PC-9 (cell line): ENCODE measurements at regions not wholly inside any gene's neighbourhood (a gene's known extent, or its start where the extent isn't known, plus 50 kb on each side); places are given as distances from the start of the nearest gene placed in this dataset.
A peak's percentile ranks its signal among the peaks of the same experiment; 100 is the strongest.

ENCODE experiments used
- BruUV-seq: library from RNA; stranded (reverse); fragments of 400-500 nt; replicated peaks from 2 replicates; lab custom pipeline; 2021; lab: Mats Ljungman, UMichigan
- CTCF ChIA-PET: fragments of 300-600 bp; sonication (Branson Sonifier 250); formaldehyde crosslinking; loops from one replicate; lab custom pipeline; 2022; ENCODE audit warnings: antibody characterized with exemption; lab: Charles Lee
- POLR2A ChIA-PET: fragments of 300-600 bp; sonication (Branson Sonifier 250); formaldehyde crosslinking; loops from one replicate; lab custom pipeline; 2022; ENCODE audit warnings: antibody characterized with exemption; ENCODE audit not compliant: unreplicated experiment; lab: Charles Lee
- DNase-seq, 2 experiments: peaks; one replicate each; pipeline versions ENCODE4 v3.0.0 to v3.0.0-alpha.2; 2015 to 2022; ENCODE audit warnings: mixed read lengths in 1 of 2
- H2AFZ ChIP-seq: fragments of 200-600 bp; sonication (generic); 2 replicates; pipeline ENCODE4 v1.8.1; 2017; ENCODE audit warnings: antibody characterized with exemption
- H3F3A ChIP-seq: fragments of 200-600 bp; sonication (generic); 2 replicates; pipeline ENCODE4 v1.8.1; 2017; ENCODE audit warnings: antibody characterized with exemption, mild to moderate bottlenecking, low read depth; ENCODE audit not compliant: insufficient read depth
- H3K27ac ChIP-seq: fragments of 200-600 bp; sonication (generic); 2 replicates; pipeline ENCODE4 v1.6.1; 2016; ENCODE audit warnings: mixed run types
- H3K27me3 ChIP-seq: fragments of 200-600 bp; sonication (generic); 2 replicates; pipeline ENCODE4 v1.6.1; 2016; ENCODE audit warnings: low read depth, mixed run types; ENCODE audit not compliant: insufficient read depth
- H3K36me3 ChIP-seq: fragments of 200-600 bp; sonication (generic); 2 replicates; pipeline ENCODE4 v1.6.1; 2016; ENCODE audit warnings: low read depth, mixed run types
- H3K4me1 ChIP-seq: fragments of 200-600 bp; sonication (generic); replicated peaks from 2 replicates; pipeline ENCODE4 v1.6.1; 2016; ENCODE audit warnings: mixed run types; ENCODE audit not compliant: insufficient read depth
- H3K4me2 ChIP-seq: fragments of 200-600 bp; sonication (generic); 2 replicates; pipeline ENCODE4 v1.6.1; 2017; ENCODE audit warnings: mixed run types
- H3K4me3 ChIP-seq: fragments of 200-600 bp; sonication (generic); 2 replicates; pipeline ENCODE4 v1.6.1; 2016; ENCODE audit warnings: mixed run types
- H3K79me2 ChIP-seq: fragments of 200-600 bp; sonication (generic); 2 replicates; pipeline ENCODE4 v1.6.1; 2017; ENCODE audit warnings: low read depth, mixed run types
- H3K9me2 ChIP-seq: fragments of 200-600 bp; sonication (generic); 2 replicates; pipeline ENCODE4 v1.8.1; 2017; ENCODE audit warnings: mild to moderate bottlenecking; ENCODE audit not compliant: insufficient read depth
- H3K9me3 ChIP-seq: fragments of 200-600 bp; sonication (generic); 2 replicates; pipeline ENCODE4 v1.8.1; 2016; ENCODE audit warnings: low read depth; ENCODE audit not compliant: insufficient read depth
- H4K20me1 ChIP-seq: fragments of 200-600 bp; sonication (generic); 2 replicates; pipeline ENCODE4 v1.8.1; 2017; ENCODE audit not compliant: insufficient read depth
- EZH2 ChIP-seq: fragments of 200-600 bp; sonication (generic); IDR thresholded peaks from 2 replicates; pipeline ENCODE4 v1.8.0; 2017; ENCODE audit warnings: antibody characterized with exemption, low read depth
- intact Hi-C: fragments of 100-400 bp; cut with micrococcal nuclease; formaldehyde crosslinking; loops from one replicate; pipeline ENCODE4 v1.10.0; 2022; ENCODE audit not compliant: unreplicated experiment
- TF ChIP-seq, protein P1 (sequence below): fragments of 200-600 bp; sonication (generic); conservative IDR thresholded peaks from 2 replicates; pipeline ENCODE4 v1.6.1; 2017; ENCODE audit warnings: mixed run types, antibody characterized with exemption, mild to moderate bottlenecking, moderate library complexity

DNA sequence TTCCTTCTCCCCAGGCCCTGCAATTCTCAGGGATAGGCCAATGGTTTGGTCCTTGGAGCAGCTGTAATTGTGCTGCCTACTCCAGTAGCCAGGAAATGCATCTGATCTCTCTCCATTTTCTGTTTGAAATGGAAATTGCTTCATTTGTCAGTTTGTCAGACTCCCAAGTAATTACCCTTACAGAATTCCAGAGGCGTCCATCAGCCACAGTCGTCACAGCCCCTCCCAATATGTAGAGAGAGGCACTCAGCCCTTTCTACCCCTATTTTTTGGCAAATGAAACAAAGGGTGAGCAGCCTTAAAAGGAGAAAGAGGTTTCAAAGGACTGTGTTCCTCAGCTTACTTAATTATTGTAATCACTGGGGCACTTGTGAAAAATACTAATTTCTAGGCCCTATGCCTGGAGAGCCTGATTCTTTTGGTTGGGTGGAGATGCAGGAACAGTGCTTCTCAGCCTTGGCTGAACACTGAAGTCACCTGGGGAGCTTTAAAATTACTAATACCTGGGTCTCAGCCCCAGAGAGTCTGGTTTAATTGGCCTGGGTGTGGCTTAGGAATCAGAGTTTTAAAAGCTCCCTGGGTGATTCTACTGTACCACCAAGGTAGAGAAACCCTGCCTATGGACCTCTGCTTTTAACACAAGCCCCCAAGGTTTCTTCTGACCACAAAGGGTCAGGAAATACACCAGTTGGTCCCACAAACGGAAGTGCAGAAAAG is 190.0 kb downstream of the EMP1 start:
- ChIA-PET POLR2A (interaction anchor here (0.6 kb wide), 1 partner anchor 40 kb away, joined by 3 read pairs; no protein-coding TSS in a partner anchor), CTCF (no interaction called here)
- no peaks in the 10 kb centered on the region for H3K79me2 ChIP-seq
- 0 out of 2 replicates have a peak overlapping the region, but pooled peaks have one; percentile 41 for H2AFZ ChIP-seq
- no peaks in the 10 kb centered on the region; the same call in 1 of the 2 replicates for H3K36me3 ChIP-seq
- peaks cover 45% of the 10 kb centered on the region for H3F3A ChIP-seq
- H3K9me2 ChIP-seq = no peaks in the 10 kb centered on the region
- H3K27me3 ChIP-seq = no peaks in the 10 kb centered on the region
- intact Hi-C loops = no loop called here
- H3K4me3 ChIP-seq = peak overlapping the region; percentile 3; the same call in 1 of the 2 replicates
- peak overlapping the region; percentile 86 for H3K27ac ChIP-seq
- H3K4me1 ChIP-seq = peaks cover 83% of the 10 kb centered on the region
- H3K9me3 ChIP-seq = 0 out of 2 replicates have a peak, but pooled peaks cover 3% of the 10 kb centered on the region
- H4K20me1 ChIP-seq = no peaks in the 10 kb centered on the region
- TF ChIP-seq, protein P1, sequence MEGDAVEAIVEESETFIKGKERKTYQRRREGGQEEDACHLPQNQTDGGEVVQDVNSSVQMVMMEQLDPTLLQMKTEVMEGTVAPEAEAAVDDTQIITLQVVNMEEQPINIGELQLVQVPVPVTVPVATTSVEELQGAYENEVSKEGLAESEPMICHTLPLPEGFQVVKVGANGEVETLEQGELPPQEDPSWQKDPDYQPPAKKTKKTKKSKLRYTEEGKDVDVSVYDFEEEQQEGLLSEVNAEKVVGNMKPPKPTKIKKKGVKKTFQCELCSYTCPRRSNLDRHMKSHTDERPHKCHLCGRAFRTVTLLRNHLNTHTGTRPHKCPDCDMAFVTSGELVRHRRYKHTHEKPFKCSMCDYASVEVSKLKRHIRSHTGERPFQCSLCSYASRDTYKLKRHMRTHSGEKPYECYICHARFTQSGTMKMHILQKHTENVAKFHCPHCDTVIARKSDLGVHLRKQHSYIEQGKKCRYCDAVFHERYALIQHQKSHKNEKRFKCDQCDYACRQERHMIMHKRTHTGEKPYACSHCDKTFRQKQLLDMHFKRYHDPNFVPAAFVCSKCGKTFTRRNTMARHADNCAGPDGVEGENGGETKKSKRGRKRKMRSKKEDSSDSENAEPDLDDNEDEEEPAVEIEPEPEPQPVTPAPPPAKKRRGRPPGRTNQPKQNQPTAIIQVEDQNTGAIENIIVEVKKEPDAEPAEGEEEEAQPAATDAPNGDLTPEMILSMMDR = no peak
- no peak for TF ChIP-seq EZH2
- BruUV-seq = TSS peak; percentile 41
- peak overlapping the region; percentile 67 for H3K4me2 ChIP-seq
- DNase-seq = peak in 1 of 2 experiments; percentile 50

DNA sequence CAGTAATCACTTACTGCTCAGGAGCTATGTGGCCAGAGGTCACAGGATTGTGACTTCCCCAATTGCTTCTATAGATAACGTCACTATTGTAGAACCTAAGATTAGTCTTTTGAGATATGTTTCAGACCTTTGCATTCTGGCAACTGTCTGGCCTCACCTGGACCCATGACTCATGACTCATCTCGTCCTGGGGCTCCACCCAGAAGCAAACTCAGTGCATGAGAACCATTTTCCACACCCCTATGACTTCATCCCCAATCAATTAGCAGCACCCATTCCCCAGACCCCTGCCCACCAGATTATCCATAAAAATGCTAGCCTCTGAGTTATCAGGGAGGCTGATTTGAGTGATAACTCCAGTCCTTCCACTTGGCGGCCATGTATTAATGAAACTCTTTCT is 186.9 kb downstream of the EMP1 start:
- H3K27me3 ChIP-seq = no peaks in the 10 kb centered on the region
- H3K4me3 ChIP-seq = no peak overlapping the region
- H3K9me3 ChIP-seq = peaks cover 7% of the 10 kb centered on the region; the same call in 1 of the 2 replicates
- H4K20me1 ChIP-seq = no peaks in the 10 kb centered on the region
- no peak overlapping the region for H2AFZ ChIP-seq
- H3K4me2 ChIP-seq = peak overlapping the region; percentile 41
- H3K4me1 ChIP-seq = peaks cover 56% of the 10 kb centered on the region
- H3F3A ChIP-seq = peaks cover 22% of the 10 kb centered on the region
- ChIA-PET CTCF (interaction anchor here (0.6 kb wide), 1 partner anchor 572 kb away, joined by 5 read pairs; no protein-coding TSS in a partner anchor), POLR2A (no interaction called here)
- TF ChIP-seq, protein P1 = no peak
- no peak for TF ChIP-seq EZH2
- no peaks in the 10 kb centered on the region for H3K9me2 ChIP-seq
- no peaks in the 10 kb centered on the region for H3K79me2 ChIP-seq
- intact Hi-C loops = no loop called here
- BruUV-seq = no TSS peak
- H3K36me3 ChIP-seq = no peaks in the 10 kb centered on the region; the same call in 1 of the 2 replicates
- peak; percentile 61 to 82 for DNase-seq
- peak overlapping the region; percentile 93 for H3K27ac ChIP-seq

DNA sequence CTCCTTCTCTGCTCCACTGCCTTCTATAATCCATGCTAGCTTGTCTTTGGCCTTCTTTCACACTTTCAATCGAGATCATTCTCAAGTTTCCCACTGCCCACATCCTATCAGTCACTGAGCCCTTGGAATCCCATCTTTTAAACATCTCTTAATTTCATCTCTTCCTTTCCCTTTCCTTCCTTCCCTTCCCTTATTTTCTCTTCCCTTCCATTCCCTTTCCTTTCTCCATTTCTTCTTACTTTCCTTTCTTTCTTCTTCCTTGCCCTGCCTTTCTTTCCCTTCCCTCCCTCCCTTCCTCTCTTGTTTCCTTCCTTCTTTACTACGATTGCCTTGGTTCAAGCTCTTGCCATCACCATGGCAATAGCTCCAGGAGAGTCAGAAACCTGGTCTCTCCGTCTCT is 183.8 kb downstream of the EMP1 start:
- POLR2A ChIA-PET = no interaction called here

More for the DNA sequence above, 183.8 kb downstream of the EMP1 start:
- Histone ChIP-seq H3K79me2 (no peaks in the 10 kb centered on the region), H2AFZ (no peak overlapping the region), H3K9me2 (no peaks in the 10 kb centered on the region), H3K4me2 (no peak overlapping the region), H3K4me1 (peaks cover 57% of the 10 kb centered on the region), H3K36me3 (peaks cover 6% of the 10 kb centered on the region; the same call in 1 of the 2 replicates), H3K27ac (no peak overlapping the region), H3F3A (peaks cover 38% of the 10 kb centered on the region), H3K9me3 (peaks cover 16% of the 10 kb centered on the region), H3K4me3 (no peak overlapping the region), H3K27me3 (no peaks in the 10 kb centered on the region), H4K20me1 (no peaks in the 10 kb centered on the region)
- DNase-seq = no peak
- CTCF ChIA-PET = no interaction called here
- TF ChIP-seq, protein P1 = no peak
- TF ChIP-seq EZH2 = no peak
- BruUV-seq = no TSS peak
- intact Hi-C loops = no loop called here
